ENCODE measurements at regions not wholly inside any gene's neighbourhood (a gene's known extent, or its start where the extent isn't known, plus 50 kb on each side); places are given as distances from the start of the nearest gene placed in this dataset.

GRCh38 chr2:129299338-129299737 is 680.1 kb upstream of the RAB6C start:
- TF ChIP-seq POLR2AphosphoS5 (IDR thresholded peaks at IDR 0.05): no peak
- no peak for TF ChIP-seq CTCF (IDR thresholded peaks at IDR 0.05)
- no peak for TF ChIP-seq POLR2A (IDR thresholded peaks at IDR 0.05)

Measured in gastroesophageal sphincter (tissue), 3 donors.